GM12878 (cell line): ENCODE measurements at regions not wholly inside any gene's neighbourhood (a gene's known extent, or its start where the extent isn't known, plus 50 kb on each side); places are given as distances from the start of the nearest gene placed in this dataset.

Experiments
- CEBPB ChIP-seq, 2 experiments: fragments of 150-350 bp in 1 of 2; IDR thresholded peaks; 2 replicates each; pipeline ENCODE4 v1.6.1; 2012 to 2014; ENCODE audit warnings: low read depth in 2 of 2, low read length in 2 of 2, borderline replicate concordance in 1 of 2, inconsistent platforms in 1 of 2
- EZH2 ChIP-seq: IDR thresholded peaks from 2 replicates; pipeline ENCODE4 v1.6.1; 2012; ENCODE audit warnings: low read depth, mild to moderate bottlenecking, control low read depth, inconsistent platforms, low read length, borderline replicate concordance; ENCODE audit not compliant: control insufficient read depth
- FOXK2 ChIP-seq: fragments of 450-650 bp; IDR thresholded peaks from 2 replicates; pipeline ENCODE4 v1.6.1; 2017; ENCODE audit warnings: mild to moderate bottlenecking, moderate library complexity
- HDAC2 ChIP-seq: fragments of 200-600 bp; sonication (generic); IDR thresholded peaks from 2 replicates; pipeline ENCODE4 v1.6.1; 2017
- KDM1A ChIP-seq: fragments of 200-600 bp; sonication (generic); IDR thresholded peaks from 2 replicates; pipeline ENCODE4 v1.6.1; 2016; ENCODE audit warnings: borderline replicate concordance
- MTA3 ChIP-seq: IDR thresholded peaks from 2 replicates; pipeline ENCODE4 v1.6.1; 2012; ENCODE audit warnings: low read length, inconsistent platforms, borderline replicate concordance
- TF ChIP-seq, protein P1 (sequence below), 3 experiments: IDR thresholded peaks in 2 of 3; conservative IDR thresholded peaks in 1 of 3; 2 replicates each; pipeline ENCODE4 v1.5.1; 2011; ENCODE audit warnings: low read depth in 3 of 3, low read length in 3 of 3, mild to moderate bottlenecking in 3 of 3, control low read depth in 2 of 3, moderate library complexity in 2 of 3, inconsistent platforms in 1 of 3, mixed read lengths in 1 of 3; ENCODE audit not compliant: control insufficient read depth in 2 of 3, insufficient read depth in 1 of 3; ENCODE audit errors: extremely low read depth in 1 of 3

- TF ChIP-seq, protein P1, sequence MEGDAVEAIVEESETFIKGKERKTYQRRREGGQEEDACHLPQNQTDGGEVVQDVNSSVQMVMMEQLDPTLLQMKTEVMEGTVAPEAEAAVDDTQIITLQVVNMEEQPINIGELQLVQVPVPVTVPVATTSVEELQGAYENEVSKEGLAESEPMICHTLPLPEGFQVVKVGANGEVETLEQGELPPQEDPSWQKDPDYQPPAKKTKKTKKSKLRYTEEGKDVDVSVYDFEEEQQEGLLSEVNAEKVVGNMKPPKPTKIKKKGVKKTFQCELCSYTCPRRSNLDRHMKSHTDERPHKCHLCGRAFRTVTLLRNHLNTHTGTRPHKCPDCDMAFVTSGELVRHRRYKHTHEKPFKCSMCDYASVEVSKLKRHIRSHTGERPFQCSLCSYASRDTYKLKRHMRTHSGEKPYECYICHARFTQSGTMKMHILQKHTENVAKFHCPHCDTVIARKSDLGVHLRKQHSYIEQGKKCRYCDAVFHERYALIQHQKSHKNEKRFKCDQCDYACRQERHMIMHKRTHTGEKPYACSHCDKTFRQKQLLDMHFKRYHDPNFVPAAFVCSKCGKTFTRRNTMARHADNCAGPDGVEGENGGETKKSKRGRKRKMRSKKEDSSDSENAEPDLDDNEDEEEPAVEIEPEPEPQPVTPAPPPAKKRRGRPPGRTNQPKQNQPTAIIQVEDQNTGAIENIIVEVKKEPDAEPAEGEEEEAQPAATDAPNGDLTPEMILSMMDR (IDR thresholded peaks at IDR 0.05 in 2 of 3, conservative IDR thresholded peaks at IDR 0.05 in 1 of 3; ENCODE audit: control insufficient read depth in 2 of 3, extremely low read depth in 1 of 3, insufficient read depth in 1 of 3, low read depth in 3 of 3, low read length in 3 of 3) = no peak
- TF ChIP-seq CEBPB (IDR thresholded peaks at IDR 0.05; ENCODE audit: borderline replicate concordance in 1 of 2, low read depth in 2 of 2, low read length in 2 of 2) = no peak
- TF ChIP-seq MTA3 = no peak
- TF ChIP-seq HDAC2 = no peak
- TF ChIP-seq EZH2 = no peak
- TF ChIP-seq KDM1A = no peak
- no peak for TF ChIP-seq FOXK2
Measured at GRCh38 chr3:38988955-38989354, 62.8 kb downstream of the SCN11A start.
